Vagina (tissue), 2 donors: ENCODE measurements at regions not wholly inside any gene's neighbourhood (a gene's known extent, or its start where the extent isn't known, plus 50 kb on each side); places are given as distances from the start of the nearest gene placed in this dataset.

Experiments
- DNase-seq, 2 donors: peaks; one replicate each; pipeline ENCODE4 v3.0.0-alpha.2; 2017; ENCODE audit errors: extremely low spot score in 2 of 2
- H3K27ac ChIP-seq: fragments of 200-600 bp; sonication (generic); one replicate; pipeline ENCODE4 v1.5.1; 2019
- H3K27me3 ChIP-seq: fragments of 200-600 bp; sonication (generic); one replicate; pipeline ENCODE4 v1.5.1; 2019
- H3K36me3 ChIP-seq, 2 donors: fragments of 200-600 bp; sonication (generic); one replicate each; pipeline ENCODE4 v1.5.1; 2017 to 2019
- H3K4me1 ChIP-seq: fragments of 200-600 bp; sonication (generic); one replicate; pipeline ENCODE4 v1.5.1; 2019
- H3K4me3 ChIP-seq, 2 donors: fragments of 200-600 bp; sonication (generic); 1 replicate in 1 of 2; 2 replicates in 1 of 2; pipeline ENCODE4 v1.5.1; 2016 to 2019
- H3K9me3 ChIP-seq: fragments of 200-600 bp; sonication (generic); one replicate; pipeline ENCODE4 v1.5.1; 2019
- POLR2A ChIP-seq, 2 donors: fragments of 450-650 bp; IDR thresholded peaks; one replicate each; pipeline ENCODE4 v1.6.1; 2017; ENCODE audit warnings: antibody characterized with exemption in 2 of 2, mild to moderate bottlenecking in 2 of 2, moderate library complexity in 2 of 2
- POLR2AphosphoS5 ChIP-seq, 2 donors: sonication (generic); formaldehyde crosslinking; IDR thresholded peaks; one replicate each; pipeline ENCODE4 v1.9.0; 2017; ENCODE audit warnings: antibody characterized with exemption in 2 of 2, mild to moderate bottlenecking in 2 of 2, low read depth in 1 of 2; ENCODE audit not compliant: insufficient read depth in 1 of 2
- intact Hi-C: fragments of 100-400 bp; cut with DNase I; formaldehyde crosslinking; loops from one replicate; pipeline ENCODE4 v1.15.1; 2023
- TF ChIP-seq, protein P1 (sequence below), 3 experiments: fragments of 450-650 bp in 2 of 3; fragments of 200-600 bp in 1 of 3; sonication (generic) in 1 of 3; IDR thresholded peaks; one replicate each; pipeline ENCODE4 v1.5.1; 2017 to 2019; ENCODE audit warnings: antibody characterized with exemption in 3 of 3, mild to moderate bottlenecking in 2 of 3, moderate library complexity in 2 of 3

GRCh38 chr2:74051504-74051903, 66.8 kb downstream of the TET3 start:
- intact Hi-C loops: no loop called here
- TF ChIP-seq, protein P1, sequence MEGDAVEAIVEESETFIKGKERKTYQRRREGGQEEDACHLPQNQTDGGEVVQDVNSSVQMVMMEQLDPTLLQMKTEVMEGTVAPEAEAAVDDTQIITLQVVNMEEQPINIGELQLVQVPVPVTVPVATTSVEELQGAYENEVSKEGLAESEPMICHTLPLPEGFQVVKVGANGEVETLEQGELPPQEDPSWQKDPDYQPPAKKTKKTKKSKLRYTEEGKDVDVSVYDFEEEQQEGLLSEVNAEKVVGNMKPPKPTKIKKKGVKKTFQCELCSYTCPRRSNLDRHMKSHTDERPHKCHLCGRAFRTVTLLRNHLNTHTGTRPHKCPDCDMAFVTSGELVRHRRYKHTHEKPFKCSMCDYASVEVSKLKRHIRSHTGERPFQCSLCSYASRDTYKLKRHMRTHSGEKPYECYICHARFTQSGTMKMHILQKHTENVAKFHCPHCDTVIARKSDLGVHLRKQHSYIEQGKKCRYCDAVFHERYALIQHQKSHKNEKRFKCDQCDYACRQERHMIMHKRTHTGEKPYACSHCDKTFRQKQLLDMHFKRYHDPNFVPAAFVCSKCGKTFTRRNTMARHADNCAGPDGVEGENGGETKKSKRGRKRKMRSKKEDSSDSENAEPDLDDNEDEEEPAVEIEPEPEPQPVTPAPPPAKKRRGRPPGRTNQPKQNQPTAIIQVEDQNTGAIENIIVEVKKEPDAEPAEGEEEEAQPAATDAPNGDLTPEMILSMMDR (IDR thresholded peaks at IDR 0.05): no peak
- no peak for TF ChIP-seq POLR2A (IDR thresholded peaks at IDR 0.05)
- no peak for TF ChIP-seq POLR2AphosphoS5 (IDR thresholded peaks at IDR 0.05; ENCODE audit: insufficient read depth in 1 of 2, low read depth in 1 of 2)
- Histone ChIP-seq H3K4me1 (no peaks in the 10 kb centered on the region), H3K27me3 (no peaks in the 10 kb centered on the region), H3K9me3 (no peaks in the 10 kb centered on the region), H3K27ac (no peak overlapping the region), H3K36me3 (peaks cover 0 to 16% of the 10 kb centered on the region in 2 donors), H3K4me3 (no peak overlapping the region)
- DNase-seq: no peak

DNA sequence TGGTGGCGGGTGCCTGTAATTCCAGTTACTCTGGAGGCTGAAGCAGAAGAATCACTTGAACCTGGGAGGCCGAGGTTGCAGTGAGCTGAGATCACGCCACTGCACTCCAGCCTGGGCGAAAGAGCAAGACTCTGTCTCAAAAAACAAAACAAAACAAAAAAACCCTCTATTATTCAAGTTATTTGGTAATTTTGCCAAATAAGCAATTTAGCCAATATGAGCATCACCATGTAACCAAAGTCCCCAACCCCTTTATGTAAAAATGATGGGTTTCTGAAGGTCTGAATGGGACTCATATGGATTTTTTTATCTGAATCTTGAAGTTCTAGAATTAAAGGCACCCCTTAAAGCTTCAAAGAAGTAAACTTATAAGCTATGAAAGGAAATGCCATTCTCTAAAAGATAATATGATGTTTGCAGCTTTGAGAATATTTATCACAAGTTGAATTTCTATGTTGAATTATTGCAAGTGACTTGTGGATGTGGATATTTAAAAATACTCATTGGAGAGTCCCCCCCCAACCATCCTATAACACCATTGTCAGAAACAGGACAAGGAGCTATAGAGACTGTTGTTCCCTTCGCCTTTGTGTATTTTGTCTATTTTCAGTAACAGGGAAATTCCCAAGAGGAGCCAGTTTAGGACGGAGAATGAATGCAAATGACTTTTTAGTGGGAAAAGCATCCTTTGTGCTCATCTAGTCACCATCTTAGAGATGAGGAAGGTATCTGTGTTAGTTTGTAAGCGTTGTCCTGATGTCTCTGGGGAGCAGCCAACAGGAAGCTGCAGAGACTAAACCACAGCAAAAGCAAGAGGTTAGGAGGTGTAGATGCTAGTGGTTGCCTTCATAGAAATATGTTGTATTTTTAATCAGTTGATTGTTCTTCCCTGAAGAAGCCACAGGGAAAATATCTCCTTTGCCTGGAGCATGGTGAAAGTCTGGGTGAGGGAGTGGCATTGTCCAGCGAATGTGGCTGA, 68.3 kb downstream of the TET3 start:
- intact Hi-C loops: no loop called here
- no peak overlapping the region for H3K27ac ChIP-seq
- no peaks in the 10 kb centered on the region for H3K4me1 ChIP-seq
- no peak for DNase-seq
- peaks cover 0 to 4% of the 10 kb centered on the region in 2 donors for H3K36me3 ChIP-seq
- no peaks in the 10 kb centered on the region for H3K9me3 ChIP-seq
- no peak overlapping the region for H3K4me3 ChIP-seq
- H3K27me3 ChIP-seq: no peaks in the 10 kb centered on the region
- TF ChIP-seq, protein P1 (IDR thresholded peaks at IDR 0.05): no peak
- TF ChIP-seq POLR2AphosphoS5 (IDR thresholded peaks at IDR 0.05; ENCODE audit: insufficient read depth in 1 of 2, low read depth in 1 of 2) (no peak), POLR2A (IDR thresholded peaks at IDR 0.05) (no peak)

DNA sequence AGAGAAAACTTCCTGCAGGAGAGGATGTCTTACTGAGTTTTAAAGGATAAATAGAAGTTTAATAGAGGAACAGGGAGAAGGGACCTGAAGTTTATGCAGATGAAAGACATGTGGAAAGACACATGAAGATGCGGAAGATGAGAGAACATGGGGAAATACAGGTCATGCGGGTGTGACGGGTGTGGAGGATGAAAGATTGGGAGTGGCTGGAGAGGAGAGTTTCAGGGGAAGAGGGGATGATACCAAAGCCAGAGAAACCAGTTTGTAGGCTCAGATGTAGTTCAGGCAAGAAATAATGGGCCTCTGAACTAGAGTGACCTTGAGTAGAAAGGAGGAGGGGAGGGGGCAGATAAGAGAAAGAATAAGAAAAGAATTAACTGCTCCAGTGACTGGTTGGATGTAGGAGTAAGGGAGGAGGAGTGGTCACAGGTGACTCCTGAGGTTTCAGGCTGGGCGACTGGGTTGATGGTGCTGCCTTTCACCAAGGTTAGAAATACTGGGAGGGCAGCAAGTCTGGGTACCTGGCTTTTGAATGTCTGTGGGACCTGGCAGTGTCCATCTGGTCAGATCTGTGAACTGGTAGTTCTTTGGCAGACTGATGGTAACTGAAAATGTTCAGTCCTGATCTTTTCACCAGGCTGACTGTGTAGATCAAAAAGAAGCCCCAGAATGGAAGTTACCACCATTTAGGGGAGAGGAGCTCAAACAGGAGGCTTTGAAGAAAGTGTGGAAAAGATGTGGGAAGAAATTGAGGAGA, 69.4 kb downstream of the TET3 start:
- no peaks in the 10 kb centered on the region for H3K4me1 ChIP-seq
- H3K27me3 ChIP-seq: no peaks in the 10 kb centered on the region
- TF ChIP-seq POLR2A (IDR thresholded peaks at IDR 0.05) (no peak), POLR2AphosphoS5 (IDR thresholded peaks at IDR 0.05; ENCODE audit: insufficient read depth in 1 of 2, low read depth in 1 of 2) (no peak)
- TF ChIP-seq, protein P1 (IDR thresholded peaks at IDR 0.05): no peak
- no peaks in the 10 kb centered on the region for H3K36me3 ChIP-seq
- no peak overlapping the region for H3K4me3 ChIP-seq
- no peak for DNase-seq
- H3K27ac ChIP-seq: no peak overlapping the region
- no peaks in the 10 kb centered on the region for H3K9me3 ChIP-seq
- intact Hi-C loops: no loop called here

GRCh38 chr2:74059137-74059775, 74.5 kb downstream of the TET3 start:
- intact Hi-C loops: no loop called here
- no peaks in the 10 kb centered on the region for H3K36me3 ChIP-seq
- no peaks in the 10 kb centered on the region for H3K27me3 ChIP-seq
- H3K27ac ChIP-seq: no peak overlapping the region
- no peaks in the 10 kb centered on the region for H3K4me1 ChIP-seq
- H3K4me3 ChIP-seq: no peak overlapping the region
- H3K9me3 ChIP-seq: no peaks in the 10 kb centered on the region
- DNase-seq: no peak
- TF ChIP-seq, protein P1 (IDR thresholded peaks at IDR 0.05): no peak
- TF ChIP-seq POLR2AphosphoS5 (IDR thresholded peaks at IDR 0.05; ENCODE audit: insufficient read depth in 1 of 2, low read depth in 1 of 2) (no peak), POLR2A (IDR thresholded peaks at IDR 0.05) (no peak)
